ENCODE measurements at regions not wholly inside any gene's neighbourhood (a gene's known extent, or its start where the extent isn't known, plus 50 kb on each side); places are given as distances from the start of the nearest gene placed in this dataset.

- TF ChIP-seq CTCF (conservative IDR thresholded peaks at IDR 0.05) = no peak
- TF ChIP-seq ZFX (IDR thresholded peaks at IDR 0.05) = no peak
- H3K27ac ChIP-seq = no peak overlapping the region
These were observed 159.6 kb downstream of the TMEM200A start for GRCh38 chr6:130525408-130525807.

GRCh38 chr6:130526466-130526865, 160.6 kb downstream of the TMEM200A start:
- H3K27ac ChIP-seq = no peak overlapping the region
- TF ChIP-seq ZFX (IDR thresholded peaks at IDR 0.05) (no peak), CTCF (conservative IDR thresholded peaks at IDR 0.05) (no peak)

- no peak overlapping the region for H3K27ac ChIP-seq
These were observed 161.4 kb downstream of the TMEM200A start for GRCh38 chr6:130527173-130527572.

GRCh38 chr6:130529569-130530149, 163.8 kb downstream of the TMEM200A start:
- H3K27ac ChIP-seq = no peak overlapping the region
- TF ChIP-seq CTCF (conservative IDR thresholded peaks at IDR 0.05) (no peak), ZFX (IDR thresholded peaks at IDR 0.05) (no peak)

More at GRCh38 chr6:130527173-130527572, 161.4 kb downstream of the TMEM200A start:
- no peak for TF ChIP-seq ZFX (IDR thresholded peaks at IDR 0.05)
- no peak for TF ChIP-seq CTCF (conservative IDR thresholded peaks at IDR 0.05)

GRCh38 chr6:130534627-130535026, 168.8 kb downstream of the TMEM200A start:
- TF ChIP-seq ZFX (IDR thresholded peaks at IDR 0.05) (no peak), CTCF (conservative IDR thresholded peaks at IDR 0.05) (no peak)
- no peak overlapping the region for H3K27ac ChIP-seq

- TF ChIP-seq CTCF (conservative IDR thresholded peaks at IDR 0.05) (no peak), ZFX (IDR thresholded peaks at IDR 0.05) (no peak)
- no peak overlapping the region for H3K27ac ChIP-seq
These were observed 169.4 kb downstream of the TMEM200A start for GRCh38 chr6:130535242-130535641.

- no peak for TF ChIP-seq CTCF (conservative IDR thresholded peaks at IDR 0.05)
- no peak for TF ChIP-seq ZFX (IDR thresholded peaks at IDR 0.05)
- no peak overlapping the region for H3K27ac ChIP-seq
These were observed 171.6 kb downstream of the TMEM200A start for GRCh38 chr6:130537447-130537846.

Measured in C4-2B (cell line).